ENCODE measurements at regions not wholly inside any gene's neighbourhood (a gene's known extent, or its start where the extent isn't known, plus 50 kb on each side); places are given as distances from the start of the nearest gene placed in this dataset.

DNA sequence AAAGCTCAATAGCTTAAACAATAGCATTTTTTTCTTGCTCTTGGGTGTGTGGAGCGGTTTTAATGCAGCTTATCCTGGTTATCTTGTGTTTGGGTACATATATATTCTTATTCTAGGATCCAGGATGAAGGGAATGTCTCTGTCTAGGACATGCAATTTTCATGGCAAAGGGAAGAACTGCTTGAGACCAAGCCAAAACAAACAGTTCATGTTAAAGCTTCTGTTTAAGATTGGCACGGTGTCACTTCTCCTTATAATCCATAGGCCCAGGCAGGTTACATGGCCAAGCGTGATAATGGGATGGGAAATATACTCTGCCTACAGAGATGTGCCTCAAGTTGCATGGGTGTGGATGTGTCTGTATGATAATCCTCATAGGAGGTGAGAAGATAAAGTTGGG lies 177.1 kb upstream of the PGR start:
- TF ChIP-seq EZH2 (optimal IDR thresholded peaks at IDR 0.05; ENCODE audit: low read depth, low read length) (no peak), EZH2phosphoT487 (IDR thresholded peaks at IDR 0.05; ENCODE audit: low read length) (no peak)
- TF ChIP-seq, protein P1, sequence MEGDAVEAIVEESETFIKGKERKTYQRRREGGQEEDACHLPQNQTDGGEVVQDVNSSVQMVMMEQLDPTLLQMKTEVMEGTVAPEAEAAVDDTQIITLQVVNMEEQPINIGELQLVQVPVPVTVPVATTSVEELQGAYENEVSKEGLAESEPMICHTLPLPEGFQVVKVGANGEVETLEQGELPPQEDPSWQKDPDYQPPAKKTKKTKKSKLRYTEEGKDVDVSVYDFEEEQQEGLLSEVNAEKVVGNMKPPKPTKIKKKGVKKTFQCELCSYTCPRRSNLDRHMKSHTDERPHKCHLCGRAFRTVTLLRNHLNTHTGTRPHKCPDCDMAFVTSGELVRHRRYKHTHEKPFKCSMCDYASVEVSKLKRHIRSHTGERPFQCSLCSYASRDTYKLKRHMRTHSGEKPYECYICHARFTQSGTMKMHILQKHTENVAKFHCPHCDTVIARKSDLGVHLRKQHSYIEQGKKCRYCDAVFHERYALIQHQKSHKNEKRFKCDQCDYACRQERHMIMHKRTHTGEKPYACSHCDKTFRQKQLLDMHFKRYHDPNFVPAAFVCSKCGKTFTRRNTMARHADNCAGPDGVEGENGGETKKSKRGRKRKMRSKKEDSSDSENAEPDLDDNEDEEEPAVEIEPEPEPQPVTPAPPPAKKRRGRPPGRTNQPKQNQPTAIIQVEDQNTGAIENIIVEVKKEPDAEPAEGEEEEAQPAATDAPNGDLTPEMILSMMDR (IDR thresholded peaks at IDR 0.05; ENCODE audit: low read length): no peak
- DNase-seq: no peak
- Histone ChIP-seq H3K79me2 (ENCODE audit: low read length) (no peaks in the 10 kb centered on the region), H3K9me3 (replicated peaks; ENCODE audit: insufficient read depth, low read length) (no peaks in the 10 kb centered on the region), H3K9me2 (replicated peaks; ENCODE audit: insufficient read depth, low read length) (no peaks in the 10 kb centered on the region), H3K27ac (ENCODE audit: low read length) (no peak overlapping the region), H3K4me2 (ENCODE audit: low read depth, low read length) (no peak overlapping the region), H3K4me1 (ENCODE audit: low read length) (no peaks in the 10 kb centered on the region), H2AFZ (ENCODE audit: low read length) (no peak overlapping the region), H3F3A (ENCODE audit: insufficient read depth, low read length) (no peaks in the 10 kb centered on the region), H3K4me3 (ENCODE audit: low read length) (no peak overlapping the region), H3K36me3 (replicated peaks; ENCODE audit: insufficient read depth, low read length) (no peaks in the 10 kb centered on the region), H3K9ac (ENCODE audit: low read length) (no peak overlapping the region), H4K20me1 (ENCODE audit: insufficient read depth, low read length) (no peaks in the 10 kb centered on the region), H3K27me3 (replicated peaks; ENCODE audit: insufficient read depth, low read length) (no peaks in the 10 kb centered on the region)

DNA sequence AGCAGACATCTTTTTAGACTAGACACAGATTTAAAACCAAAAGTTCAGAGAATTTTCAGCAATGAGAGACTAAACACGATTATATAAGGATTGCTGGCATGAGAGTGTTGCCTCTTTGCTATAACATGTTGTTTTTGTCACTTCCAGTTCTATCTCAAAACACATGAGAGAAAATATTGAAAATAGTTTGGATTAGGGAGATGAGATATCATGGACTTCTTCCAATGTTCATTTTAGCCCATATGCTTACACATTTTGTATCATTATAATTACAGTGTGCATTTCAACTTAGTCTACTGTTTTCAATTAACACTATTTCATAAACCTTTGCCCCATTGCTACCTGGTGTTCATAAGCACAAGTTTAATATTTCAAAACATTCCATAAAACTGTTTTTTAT lies 175.9 kb upstream of the PGR start:
- Histone ChIP-seq H4K20me1 (ENCODE audit: insufficient read depth, low read length) (no peaks in the 10 kb centered on the region), H3F3A (ENCODE audit: insufficient read depth, low read length) (no peaks in the 10 kb centered on the region), H3K27ac (ENCODE audit: low read length) (no peak overlapping the region), H3K9ac (ENCODE audit: low read length) (no peak overlapping the region), H2AFZ (ENCODE audit: low read length) (no peak overlapping the region), H3K36me3 (replicated peaks; ENCODE audit: insufficient read depth, low read length) (no peaks in the 10 kb centered on the region), H3K79me2 (ENCODE audit: low read length) (no peaks in the 10 kb centered on the region), H3K4me1 (ENCODE audit: low read length) (no peaks in the 10 kb centered on the region), H3K27me3 (replicated peaks; ENCODE audit: insufficient read depth, low read length) (no peaks in the 10 kb centered on the region), H3K4me2 (ENCODE audit: low read depth, low read length) (no peak overlapping the region), H3K9me2 (replicated peaks; ENCODE audit: insufficient read depth, low read length) (no peaks in the 10 kb centered on the region), H3K4me3 (ENCODE audit: low read length) (no peak overlapping the region), H3K9me3 (replicated peaks; ENCODE audit: insufficient read depth, low read length) (no peaks in the 10 kb centered on the region)
- TF ChIP-seq EZH2phosphoT487 (IDR thresholded peaks at IDR 0.05; ENCODE audit: low read length) (no peak), EZH2 (optimal IDR thresholded peaks at IDR 0.05; ENCODE audit: low read depth, low read length) (no peak)
- TF ChIP-seq, protein P1 (IDR thresholded peaks at IDR 0.05; ENCODE audit: low read length): no peak
- no peak for DNase-seq

- H3K4me3 ChIP-seq (ENCODE audit: low read length): no peak overlapping the region
- no peaks in the 10 kb centered on the region for H3K27me3 ChIP-seq (replicated peaks; ENCODE audit: insufficient read depth, low read length)
- no peaks in the 10 kb centered on the region for H4K20me1 ChIP-seq (ENCODE audit: insufficient read depth, low read length)
- no peak overlapping the region for H3K9ac ChIP-seq (ENCODE audit: low read length)
- DNase-seq: no peak
- no peak overlapping the region for H3K4me2 ChIP-seq (ENCODE audit: low read depth, low read length)
- no peak overlapping the region for H2AFZ ChIP-seq (ENCODE audit: low read length)
- no peaks in the 10 kb centered on the region for H3F3A ChIP-seq (ENCODE audit: insufficient read depth, low read length)
- TF ChIP-seq EZH2phosphoT487 (IDR thresholded peaks at IDR 0.05; ENCODE audit: low read length): no peak
- no peak for TF ChIP-seq EZH2 (optimal IDR thresholded peaks at IDR 0.05; ENCODE audit: low read depth, low read length)
- TF ChIP-seq, protein P1 (IDR thresholded peaks at IDR 0.05; ENCODE audit: low read length): no peak
- H3K9me3 ChIP-seq (replicated peaks; ENCODE audit: insufficient read depth, low read length): no peaks in the 10 kb centered on the region
- H3K27ac ChIP-seq (ENCODE audit: low read length): no peak overlapping the region
- H3K4me1 ChIP-seq (ENCODE audit: low read length): no peaks in the 10 kb centered on the region
- no peaks in the 10 kb centered on the region for H3K36me3 ChIP-seq (replicated peaks; ENCODE audit: insufficient read depth, low read length)
- no peaks in the 10 kb centered on the region for H3K9me2 ChIP-seq (replicated peaks; ENCODE audit: insufficient read depth, low read length)
- no peaks in the 10 kb centered on the region for H3K79me2 ChIP-seq (ENCODE audit: low read length)
Observed at GRCh38 chr11:101299210-101299609, 169.6 kb upstream of the PGR start.

Data from MM.1S (cell line).